ENCODE measurements at regions not wholly inside any gene's neighbourhood (a gene's known extent, or its start where the extent isn't known, plus 50 kb on each side); places are given as distances from the start of the nearest gene placed in this dataset.

DNA sequence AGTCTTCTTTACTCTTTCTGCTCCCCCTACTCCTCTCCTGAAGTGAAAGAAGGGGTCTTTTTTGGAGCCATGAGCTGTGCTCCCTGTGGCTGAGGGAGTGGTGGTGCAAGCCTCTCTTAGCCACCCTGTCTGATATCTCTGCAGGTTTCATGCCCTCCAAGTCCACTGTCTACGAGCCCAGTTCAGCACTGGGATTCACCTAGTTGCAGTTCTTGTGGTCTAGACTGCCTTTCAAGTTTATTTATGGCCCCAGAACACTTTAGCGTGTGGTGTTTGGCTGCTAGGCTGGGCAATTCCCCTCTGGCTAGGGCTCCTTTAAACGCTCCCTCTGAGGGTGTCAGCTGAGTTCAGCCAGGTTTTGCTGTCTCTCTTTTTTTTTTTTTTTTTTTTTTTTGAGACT is 908.6 kb downstream of the TRHDE start:
- TF ChIP-seq, protein P1, sequence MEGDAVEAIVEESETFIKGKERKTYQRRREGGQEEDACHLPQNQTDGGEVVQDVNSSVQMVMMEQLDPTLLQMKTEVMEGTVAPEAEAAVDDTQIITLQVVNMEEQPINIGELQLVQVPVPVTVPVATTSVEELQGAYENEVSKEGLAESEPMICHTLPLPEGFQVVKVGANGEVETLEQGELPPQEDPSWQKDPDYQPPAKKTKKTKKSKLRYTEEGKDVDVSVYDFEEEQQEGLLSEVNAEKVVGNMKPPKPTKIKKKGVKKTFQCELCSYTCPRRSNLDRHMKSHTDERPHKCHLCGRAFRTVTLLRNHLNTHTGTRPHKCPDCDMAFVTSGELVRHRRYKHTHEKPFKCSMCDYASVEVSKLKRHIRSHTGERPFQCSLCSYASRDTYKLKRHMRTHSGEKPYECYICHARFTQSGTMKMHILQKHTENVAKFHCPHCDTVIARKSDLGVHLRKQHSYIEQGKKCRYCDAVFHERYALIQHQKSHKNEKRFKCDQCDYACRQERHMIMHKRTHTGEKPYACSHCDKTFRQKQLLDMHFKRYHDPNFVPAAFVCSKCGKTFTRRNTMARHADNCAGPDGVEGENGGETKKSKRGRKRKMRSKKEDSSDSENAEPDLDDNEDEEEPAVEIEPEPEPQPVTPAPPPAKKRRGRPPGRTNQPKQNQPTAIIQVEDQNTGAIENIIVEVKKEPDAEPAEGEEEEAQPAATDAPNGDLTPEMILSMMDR (IDR thresholded peaks at IDR 0.05) = no peak
- TF ChIP-seq POLR2A (IDR thresholded peaks at IDR 0.05) (no peak), POLR2AphosphoS5 (IDR thresholded peaks at IDR 0.05) (no peak), EP300 (IDR thresholded peaks at IDR 0.05) (no peak)
